Myocyte (in vitro differentiated cells): ENCODE measurements at regions not wholly inside any gene's neighbourhood (a gene's known extent, or its start where the extent isn't known, plus 50 kb on each side); places are given as distances from the start of the nearest gene placed in this dataset.
A peak's percentile ranks its signal among the peaks of the same experiment; 100 is the strongest.

Experiments used
- DNase-seq: peaks from one replicate; pipeline ENCODE4 v3.0.0-alpha.2; 2012; ENCODE audit warnings: low read depth

- peak; percentile 3 for DNase-seq
These were observed 113.1 kb upstream of the DOK5 start for GRCh38 chr20:54362283-54362682.

DNA sequence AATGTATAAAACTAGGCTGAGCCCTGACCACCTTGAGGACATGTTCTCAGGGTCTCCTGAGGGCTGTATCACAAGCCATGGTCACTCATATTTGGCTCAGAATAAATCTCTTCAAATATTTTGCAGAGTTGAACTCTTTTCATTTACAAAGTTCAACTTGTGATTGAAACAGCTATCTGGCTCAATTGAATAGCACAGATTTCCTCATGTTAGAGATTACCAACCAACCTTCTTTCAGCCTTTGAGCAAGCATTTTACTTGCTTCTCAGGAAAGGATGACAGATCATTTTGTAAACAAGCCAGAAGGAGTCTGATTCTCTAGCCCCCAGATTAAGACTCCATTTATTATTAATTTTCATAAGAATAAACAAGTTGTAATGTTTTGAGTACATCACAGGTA is 111.0 kb upstream of the DOK5 start:
- DNase-seq: no peak

GRCh38 chr20:54364919-54365318 is 110.5 kb upstream of the DOK5 start:
- no peak for DNase-seq

GRCh38 chr20:54366669-54367344 is 108.6 kb upstream of the DOK5 start:
- DNase-seq: no peak

GRCh38 chr20:54368570-54368969 is 106.8 kb upstream of the DOK5 start:
- peak; percentile 7 for DNase-seq

DNA sequence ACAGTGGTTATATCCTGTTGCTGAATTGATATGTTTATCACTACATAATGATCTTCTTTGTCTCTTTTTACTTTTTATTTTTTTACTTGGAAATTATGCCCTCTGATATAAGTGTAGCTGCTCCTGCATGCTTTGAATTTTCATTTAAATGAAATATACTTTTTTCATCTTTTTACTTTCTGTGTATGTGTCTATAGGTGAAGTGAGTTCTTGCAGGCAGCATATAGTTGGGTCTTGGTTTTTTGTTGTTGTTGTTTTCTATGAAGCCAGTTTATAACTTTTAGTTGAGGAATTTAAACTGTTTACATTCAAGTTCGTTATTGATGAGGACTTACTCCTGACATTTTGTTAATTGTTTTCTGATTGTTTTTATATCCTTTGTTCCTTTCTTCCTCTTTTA is 103.1 kb upstream of the DOK5 start:
- no peak for DNase-seq

DNA sequence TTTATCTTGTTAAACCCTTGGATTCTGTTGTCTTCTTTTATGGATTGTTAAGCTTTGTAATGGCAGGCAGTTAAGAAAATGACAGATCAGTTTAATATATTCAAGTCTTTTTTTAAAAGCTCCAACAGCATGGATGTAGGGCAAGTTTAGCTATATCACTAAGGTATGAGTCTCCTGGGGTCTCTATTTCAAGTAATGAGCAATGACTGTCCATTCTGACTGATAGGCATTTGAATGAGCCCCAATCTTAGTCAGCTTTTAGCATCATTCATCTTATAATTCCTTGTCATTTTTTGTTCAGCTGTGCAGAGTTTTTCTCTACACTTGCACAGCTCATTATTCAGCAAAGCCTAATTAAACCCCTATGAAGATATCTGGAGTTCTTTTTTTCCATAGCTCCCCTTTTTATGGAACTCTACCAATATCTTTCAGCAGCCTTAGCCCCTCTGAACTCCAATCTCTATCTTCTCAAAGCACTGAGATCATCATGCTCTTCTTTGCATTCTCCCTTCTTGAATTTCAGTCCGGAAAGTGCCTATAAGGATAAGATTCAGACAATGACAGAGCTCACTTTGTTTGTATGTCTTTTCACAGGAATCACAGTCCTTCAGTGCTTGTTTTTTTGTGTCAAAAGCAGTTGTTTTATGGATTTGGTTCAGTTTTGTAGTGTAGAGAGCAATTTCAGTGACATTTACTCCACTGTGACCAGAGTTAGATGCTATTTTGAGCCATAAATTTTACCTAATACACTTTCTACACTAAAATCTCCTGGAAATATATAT is 97.2 kb upstream of the DOK5 start:
- no peak for DNase-seq

DNA sequence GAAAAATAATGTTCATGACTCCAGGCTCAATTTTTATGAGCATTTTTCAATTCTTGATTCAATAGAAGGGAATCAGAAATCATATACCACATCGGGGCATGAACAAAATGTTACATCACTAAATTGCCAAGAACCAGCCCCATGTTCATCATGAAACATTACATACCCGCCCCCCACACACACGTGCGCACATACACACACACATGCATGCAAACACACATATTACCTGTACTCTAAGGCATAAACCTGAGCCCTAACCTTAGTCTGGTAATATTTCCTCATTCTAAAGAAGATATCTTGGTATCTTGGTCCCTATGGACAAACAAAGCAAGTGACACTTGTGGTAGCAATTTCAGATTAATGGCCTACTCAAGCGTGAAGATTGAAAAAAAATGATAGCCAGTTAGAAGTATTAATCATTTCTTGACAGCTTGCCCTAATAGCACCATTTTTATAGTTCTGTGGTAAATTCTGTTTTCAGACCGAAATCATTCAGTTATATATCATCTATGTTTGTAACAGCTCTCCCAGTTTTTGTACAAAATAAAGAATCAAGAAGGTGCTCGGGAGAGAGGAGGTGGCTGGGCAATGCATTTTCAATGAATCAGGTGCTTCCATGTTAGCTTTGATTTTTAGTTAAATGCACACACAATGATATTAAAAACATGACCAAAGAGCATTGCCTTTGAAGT is 95.4 kb upstream of the DOK5 start:
- no peak for DNase-seq

DNA sequence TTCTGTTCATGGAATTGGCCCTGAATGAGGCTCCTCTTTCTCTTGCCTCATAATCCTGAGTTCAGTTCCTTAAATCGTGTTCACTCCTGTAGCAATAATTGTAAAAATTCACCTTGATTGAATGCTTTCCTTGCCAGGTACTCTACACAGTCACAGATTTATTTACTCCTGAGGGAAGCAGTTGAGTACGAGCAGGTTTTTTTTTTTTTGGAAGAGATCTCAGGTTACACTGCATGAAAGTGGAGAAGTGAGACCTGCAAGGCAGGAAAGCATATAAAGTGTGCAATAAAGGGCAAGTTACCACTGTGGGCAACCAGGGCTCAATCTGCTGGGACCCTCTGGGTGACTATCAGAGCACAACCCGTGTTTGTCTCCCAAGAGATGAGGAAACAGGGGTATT is 93.0 kb upstream of the DOK5 start:
- no peak for DNase-seq

- no peak for DNase-seq
These were observed 89.6 kb upstream of the DOK5 start for GRCh38 chr20:54385746-54386145.

- DNase-seq: no peak
These were observed 85.7 kb upstream of the DOK5 start for GRCh38 chr20:54389596-54390280.

DNA sequence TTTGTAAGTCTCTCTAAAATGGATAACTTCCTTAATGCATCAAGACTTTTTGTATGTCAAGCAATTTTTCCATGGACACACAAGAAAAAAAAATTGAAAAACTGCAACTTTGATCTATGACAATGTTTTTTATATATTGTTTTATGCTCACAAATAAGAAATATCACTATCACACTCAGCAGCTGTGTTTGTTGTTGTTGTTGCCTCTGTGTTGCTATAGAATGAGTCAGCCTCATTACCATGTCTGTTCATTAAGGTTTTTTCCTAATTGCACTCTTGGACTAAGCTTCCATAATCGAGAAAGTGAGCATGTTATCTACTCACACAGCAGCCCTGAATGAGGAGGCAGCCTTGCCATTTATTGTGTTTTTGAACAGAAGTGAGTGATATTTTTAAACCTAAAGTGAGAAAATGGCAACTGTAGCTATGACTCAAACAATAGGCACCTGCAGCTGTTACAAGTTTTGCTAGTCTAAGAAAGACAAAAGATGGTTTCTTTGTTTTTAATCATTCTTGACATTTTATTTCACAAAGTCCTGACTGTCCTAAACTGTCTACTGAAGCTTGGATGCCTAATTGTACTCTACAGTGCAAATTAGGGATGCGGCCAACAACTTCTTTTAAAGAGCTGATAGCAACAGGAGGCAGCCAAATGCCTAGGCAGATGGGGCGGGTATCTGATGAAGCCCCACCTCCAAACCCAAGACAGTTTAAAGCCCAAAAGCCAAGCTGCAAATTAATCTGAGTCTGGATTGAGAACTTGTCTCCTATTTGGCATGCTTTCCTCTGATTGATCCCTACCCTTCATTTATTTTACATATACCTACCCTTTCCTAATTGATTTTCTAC is 77.9 kb upstream of the DOK5 start:
- DNase-seq: peak; percentile 71

DNA sequence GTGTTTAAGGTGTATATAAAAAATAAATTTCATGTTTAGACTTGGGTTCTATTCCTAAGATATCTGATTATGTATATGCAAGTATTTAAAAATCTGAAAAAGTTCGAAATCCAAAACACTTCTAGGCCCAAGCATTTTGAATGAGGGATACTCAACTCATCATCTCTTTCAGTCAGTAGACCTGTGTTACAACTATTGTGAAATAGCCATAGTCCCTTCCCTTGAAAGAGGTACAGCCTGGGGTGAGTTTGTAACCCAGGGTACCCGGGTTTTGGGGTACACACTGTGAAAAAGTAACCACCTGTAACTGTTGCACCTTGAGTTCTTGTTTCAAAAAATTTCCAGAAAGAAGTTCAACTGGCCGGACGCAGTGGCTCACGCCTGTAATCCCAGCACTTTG is 76.6 kb upstream of the DOK5 start:
- DNase-seq: no peak

DNA sequence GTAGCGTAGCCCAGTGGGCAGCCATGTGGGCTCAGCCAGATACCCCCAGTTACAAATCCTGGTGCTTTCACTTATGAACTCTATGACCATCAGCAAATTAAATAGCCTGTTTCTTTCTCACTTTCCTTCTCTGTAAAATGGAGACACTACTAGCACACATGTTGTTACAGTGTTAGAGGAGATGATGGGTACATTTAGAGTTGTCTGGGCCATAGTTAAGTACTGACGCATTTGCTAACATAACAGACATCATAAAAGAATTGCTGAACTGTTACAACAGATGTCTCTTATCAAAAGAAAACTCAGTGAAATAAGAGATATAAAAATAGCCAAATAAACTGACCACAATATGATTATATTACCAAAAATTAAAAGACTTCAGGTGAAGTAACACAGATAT is 69.9 kb upstream of the DOK5 start:
- no peak for DNase-seq

DNA sequence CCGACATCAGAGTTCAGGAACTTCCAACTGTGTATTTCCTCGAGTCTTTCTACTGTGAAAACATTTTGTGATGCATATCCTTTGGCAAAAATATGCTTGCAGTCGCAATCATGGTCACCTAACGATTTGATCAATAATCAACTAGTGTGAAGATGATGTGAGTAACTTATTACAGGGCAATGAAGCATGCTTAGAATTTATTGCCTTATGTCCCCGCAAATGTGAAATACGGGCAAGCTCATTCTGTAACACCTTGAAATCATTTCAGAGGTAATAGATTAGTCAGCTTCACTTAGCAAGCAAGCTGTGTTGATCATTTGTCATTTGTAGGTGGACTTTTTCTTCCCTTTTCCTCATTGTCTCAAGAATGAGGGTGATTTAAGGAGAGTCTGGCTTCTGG is 67.9 kb upstream of the DOK5 start:
- no peak for DNase-seq

GRCh38 chr20:54415967-54416366 is 59.4 kb upstream of the DOK5 start:
- DNase-seq: no peak

- DNase-seq: no peak
These were observed 58.6 kb upstream of the DOK5 start for GRCh38 chr20:54416770-54417169.

DNA sequence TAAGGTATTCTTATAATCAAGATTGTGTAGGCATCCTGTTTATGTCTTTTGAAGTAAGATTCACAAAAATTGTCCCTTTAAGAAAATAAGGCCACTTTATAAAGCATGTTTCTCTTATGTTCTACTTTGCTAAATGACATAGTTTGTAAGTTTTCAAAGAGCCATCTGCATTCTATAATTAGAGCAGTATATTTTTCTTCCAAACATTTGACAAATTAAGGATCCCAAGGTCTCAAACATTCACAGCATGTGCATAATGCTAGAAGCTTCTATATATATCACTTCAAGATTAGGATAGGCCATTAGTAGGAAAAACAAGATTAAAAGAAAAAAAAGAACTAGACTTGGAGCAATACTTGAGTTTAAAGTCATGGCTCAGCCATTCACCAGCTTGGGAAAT is 55.9 kb upstream of the DOK5 start:
- DNase-seq: no peak
